ENCODE measurements at regions not wholly inside any gene's neighbourhood (a gene's known extent, or its start where the extent isn't known, plus 50 kb on each side); places are given as distances from the start of the nearest gene placed in this dataset.

DNA sequence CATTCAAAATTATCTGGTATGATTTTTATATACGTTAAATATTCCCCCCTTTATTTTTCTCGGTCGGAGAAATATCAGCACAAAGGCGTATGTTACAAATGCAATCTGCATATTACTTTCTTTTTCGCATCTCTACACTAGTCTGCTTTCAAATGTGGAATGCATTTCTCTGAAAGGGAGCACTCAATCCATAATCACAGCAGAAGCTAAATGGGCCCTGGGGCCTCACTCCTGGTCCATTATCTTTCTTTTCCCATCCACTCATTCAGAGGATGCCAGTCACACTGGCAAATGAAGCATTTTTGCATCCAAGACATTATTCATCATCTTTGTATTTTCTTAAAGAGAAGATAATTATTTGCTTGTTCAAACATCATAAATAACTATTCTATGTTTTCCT, 295.2 kb upstream of the LRP1B start:
- TF ChIP-seq, protein P1, sequence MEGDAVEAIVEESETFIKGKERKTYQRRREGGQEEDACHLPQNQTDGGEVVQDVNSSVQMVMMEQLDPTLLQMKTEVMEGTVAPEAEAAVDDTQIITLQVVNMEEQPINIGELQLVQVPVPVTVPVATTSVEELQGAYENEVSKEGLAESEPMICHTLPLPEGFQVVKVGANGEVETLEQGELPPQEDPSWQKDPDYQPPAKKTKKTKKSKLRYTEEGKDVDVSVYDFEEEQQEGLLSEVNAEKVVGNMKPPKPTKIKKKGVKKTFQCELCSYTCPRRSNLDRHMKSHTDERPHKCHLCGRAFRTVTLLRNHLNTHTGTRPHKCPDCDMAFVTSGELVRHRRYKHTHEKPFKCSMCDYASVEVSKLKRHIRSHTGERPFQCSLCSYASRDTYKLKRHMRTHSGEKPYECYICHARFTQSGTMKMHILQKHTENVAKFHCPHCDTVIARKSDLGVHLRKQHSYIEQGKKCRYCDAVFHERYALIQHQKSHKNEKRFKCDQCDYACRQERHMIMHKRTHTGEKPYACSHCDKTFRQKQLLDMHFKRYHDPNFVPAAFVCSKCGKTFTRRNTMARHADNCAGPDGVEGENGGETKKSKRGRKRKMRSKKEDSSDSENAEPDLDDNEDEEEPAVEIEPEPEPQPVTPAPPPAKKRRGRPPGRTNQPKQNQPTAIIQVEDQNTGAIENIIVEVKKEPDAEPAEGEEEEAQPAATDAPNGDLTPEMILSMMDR (conservative IDR thresholded peaks at IDR 0.05 in 1 of 2, IDR thresholded peaks at IDR 0.05 in 1 of 2; ENCODE audit: extremely low read depth in 1 of 2, insufficient read depth in 1 of 2, low read depth in 1 of 2, low read length in 2 of 2): no peak
- no peak for TF ChIP-seq EZH2 (IDR thresholded peaks at IDR 0.05; ENCODE audit: borderline replicate concordance, low read length)
